Small intestine (tissue), 7 donors: ENCODE measurements at regions not wholly inside any gene's neighbourhood (a gene's known extent, or its start where the extent isn't known, plus 50 kb on each side); places are given as distances from the start of the nearest gene placed in this dataset.

Experiments
- DNase-seq, 2 donors: peaks; one replicate each; pipeline versions ENCODE4 v3.0.0 to v3.0.0-alpha.2; 2013
- FAIRE-seq: peaks from 2 replicates; lab custom pipeline; 2012; peaks lifted over from hg19 to GRCh38; lab: Jason Lieb, UNC
- H3K27ac ChIP-seq, 3 donors: one replicate each; pipeline ENCODE4 v1.5.1; 2013; ENCODE audit warnings: low read length in 2 of 3, mild to moderate bottlenecking in 2 of 3, control low read depth in 1 of 3, inconsistent platforms in 1 of 3, low read depth in 1 of 3, moderate library complexity in 1 of 3
- H3K27me3 ChIP-seq, 3 donors: one replicate each; pipeline ENCODE4 v1.6.1; 2013; ENCODE audit warnings: low read length in 3 of 3, inconsistent platforms in 1 of 3; ENCODE audit not compliant: control insufficient read depth in 3 of 3, insufficient read depth in 3 of 3
- H3K36me3 ChIP-seq, 3 donors: one replicate each; pipeline ENCODE4 v1.6.1; 2013; ENCODE audit warnings: low read length in 3 of 3, inconsistent platforms in 1 of 3, low read depth in 1 of 3, mild to moderate bottlenecking in 1 of 3, moderate library complexity in 1 of 3; ENCODE audit not compliant: control insufficient read depth in 3 of 3, insufficient read depth in 2 of 3
- H3K4me1 ChIP-seq, 3 donors: one replicate each; pipeline ENCODE4 v1.6.1; 2013; ENCODE audit warnings: low read length in 2 of 3, inconsistent platforms in 1 of 3, low read depth in 1 of 3, mild to moderate bottlenecking in 1 of 3, moderate library complexity in 1 of 3; ENCODE audit not compliant: control insufficient read depth in 3 of 3, insufficient read depth in 2 of 3
- H3K4me3 ChIP-seq, 3 donors: one replicate each; pipeline ENCODE4 v1.5.1; 2013; ENCODE audit warnings: low read length in 3 of 3, control low read depth in 1 of 3, inconsistent platforms in 1 of 3, low read depth in 1 of 3, mild to moderate bottlenecking in 1 of 3, moderate library complexity in 1 of 3
- H3K9me3 ChIP-seq, 2 donors: one replicate each; pipeline ENCODE4 v1.6.1; 2013; ENCODE audit warnings: low read depth in 1 of 2, low read length in 1 of 2; ENCODE audit not compliant: control insufficient read depth in 2 of 2, insufficient read depth in 1 of 2
- WGBS, 3 donors: extraction: QIAGEN DNeasy Blood & Tissue Kit; methylation state at CpG; one replicate each; pipeline ENCODE4 v1.1.7; 2013; 5-methylcytosine and 5-hydroxymethylcytosine counted together
- donor health status: healthy with polysubstance abuse.
- donor health status: control.
- donor health status: control.
- donor health status: Bipolar disorder and iron deficiency.
- donor health status: healthy.

- no peak for DNase-seq
- 77% methylated on average over 2 of the region's 2 CpGs for WGBS, 3 donors
- Histone ChIP-seq H3K27me3 (no peaks in the 10 kb centered on the region), H3K27ac (no peak overlapping the region), H3K4me3 (no peak overlapping the region), H3K9me3 (no peaks in the 10 kb centered on the region), H3K36me3 (no peaks in the 10 kb centered on the region), H3K4me1 (no peaks in the 10 kb centered on the region)
- no peak for FAIRE-seq
Observed at GRCh38 chr22:20645954-20646353, 128.0 kb upstream of the SERPIND1 start.

- no peaks in the 10 kb centered on the region for H3K4me1 ChIP-seq
- FAIRE-seq, result no peak
- no peaks in the 10 kb centered on the region for H3K27me3 ChIP-seq
- no peaks in the 10 kb centered on the region for H3K36me3 ChIP-seq
- no peak overlapping the region for H3K27ac ChIP-seq
- 88 to 93% (median 91%) methylated on average over 4 of the region's 4 CpGs for WGBS, 3 donors
- DNase-seq, result no peak
- no peak overlapping the region for H3K4me3 ChIP-seq
- no peaks in the 10 kb centered on the region for H3K9me3 ChIP-seq
Observed at GRCh38 chr22:20646415-20646814, 127.5 kb upstream of the SERPIND1 start.

GRCh38 chr22:20646906-20647305 is 127.0 kb upstream of the SERPIND1 start:
- no peak for FAIRE-seq
- H3K4me3 ChIP-seq, result no peak overlapping the region
- WGBS, 3 donors, result 83 to 92% (median 84%) methylated on average over 3 of the region's 3 CpGs
- DNase-seq, result no peak
- H3K27me3 ChIP-seq, result no peaks in the 10 kb centered on the region
- H3K4me1 ChIP-seq, result no peaks in the 10 kb centered on the region
- H3K36me3 ChIP-seq, result no peaks in the 10 kb centered on the region
- H3K27ac ChIP-seq, result no peak overlapping the region
- H3K9me3 ChIP-seq, result no peaks in the 10 kb centered on the region

- WGBS, 3 donors, result 78 to 80% (median 79%) methylated on average over 4 of the region's 4 CpGs
- no peaks in the 10 kb centered on the region for H3K27me3 ChIP-seq
- H3K4me3 ChIP-seq, result no peak overlapping the region
- H3K27ac ChIP-seq, result no peak overlapping the region
- H3K9me3 ChIP-seq, result no peaks in the 10 kb centered on the region
- DNase-seq (no peak), FAIRE-seq (no peak)
- H3K36me3 ChIP-seq, result no peaks in the 10 kb centered on the region
- no peaks in the 10 kb centered on the region for H3K4me1 ChIP-seq
Observed at GRCh38 chr22:20647586-20648305, 126.2 kb upstream of the SERPIND1 start.

- no peak overlapping the region for H3K27ac ChIP-seq
- no peak for FAIRE-seq
- no peaks in the 10 kb centered on the region for H3K4me1 ChIP-seq
Observed at GRCh38 chr22:20648306-20648903, 125.5 kb upstream of the SERPIND1 start.

GRCh38 chr22:20650294-20651207 is 123.4 kb upstream of the SERPIND1 start:
- Histone ChIP-seq H3K27ac (no peak overlapping the region), H3K4me3 (no peak overlapping the region), H3K36me3 (no peaks in the 10 kb centered on the region), H3K27me3 (no peaks in the 10 kb centered on the region), H3K4me1 (no peaks in the 10 kb centered on the region), H3K9me3 (no peaks in the 10 kb centered on the region)
- no peak for FAIRE-seq
- no peak for DNase-seq
- WGBS, 3 donors, result 82 to 88% (median 88%) methylated on average over 13 of the region's 13 CpGs

More at GRCh38 chr22:20648306-20648903, 125.5 kb upstream of the SERPIND1 start:
- no peak for DNase-seq
- Histone ChIP-seq H3K9me3 (no peaks in the 10 kb centered on the region), H3K4me3 (no peak overlapping the region), H3K27me3 (no peaks in the 10 kb centered on the region), H3K36me3 (no peaks in the 10 kb centered on the region)
- WGBS, 3 donors, result 77 to 94% (median 81%) methylated on average over 2 of the region's 2 CpGs

GRCh38 chr22:20651286-20651685 is 122.6 kb upstream of the SERPIND1 start:
- Histone ChIP-seq H3K4me3 (no peak overlapping the region), H3K27ac (no peak overlapping the region), H3K9me3 (no peaks in the 10 kb centered on the region), H3K27me3 (no peaks in the 10 kb centered on the region), H3K36me3 (no peaks in the 10 kb centered on the region), H3K4me1 (no peaks in the 10 kb centered on the region)
- FAIRE-seq (no peak), DNase-seq (no peak)
- 80 to 93% (median 81%) methylated on average over 2 of the region's 2 CpGs for WGBS, 3 donors

GRCh38 chr22:20652130-20652529 is 121.8 kb upstream of the SERPIND1 start:
- DNase-seq (no peak), FAIRE-seq (no peak)
- no peaks in the 10 kb centered on the region for H3K9me3 ChIP-seq
- WGBS, 3 donors, result 87 to 96% (median 90%) methylated on average over 6 of the region's 6 CpGs
- no peak overlapping the region for H3K27ac ChIP-seq
- no peaks in the 10 kb centered on the region for H3K4me1 ChIP-seq
- H3K27me3 ChIP-seq, result no peaks in the 10 kb centered on the region
- H3K4me3 ChIP-seq, result no peak overlapping the region
- H3K36me3 ChIP-seq, result no peaks in the 10 kb centered on the region
